Testis (tissue), 2 donors: ENCODE measurements at regions not wholly inside any gene's neighbourhood (a gene's known extent, or its start where the extent isn't known, plus 50 kb on each side); places are given as distances from the start of the nearest gene placed in this dataset.

Experiments used
- DNase-seq: peaks from one replicate; pipeline ENCODE4 v3.0.0-alpha.2; 2019
- H3K27ac ChIP-seq, 2 donors: fragments of 200-600 bp; sonication (generic); one replicate each; pipeline ENCODE4 v1.5.1; 2019
- H3K27me3 ChIP-seq: fragments of 200-600 bp; sonication (generic); one replicate; pipeline ENCODE4 v1.5.1; 2019
- H3K36me3 ChIP-seq: fragments of 200-600 bp; sonication (generic); one replicate; pipeline ENCODE4 v1.5.1; 2017; ENCODE audit warnings: low read depth; ENCODE audit errors: missing control alignments
- H3K4me1 ChIP-seq: fragments of 200-600 bp; sonication (generic); one replicate; pipeline ENCODE4 v1.5.1; 2019
- H3K4me3 ChIP-seq, 2 donors: fragments of 200-600 bp; sonication (generic); one replicate each; pipeline ENCODE4 v1.5.1; 2017 to 2019
- H3K9me3 ChIP-seq: fragments of 200-600 bp; sonication (generic); one replicate; pipeline ENCODE4 v1.5.1; 2017
- CTCF ChIP-seq, 3 experiments: fragments of 450-650 bp in 2 of 3; fragments of 200-600 bp in 1 of 3; sonication (generic) in 1 of 3; IDR thresholded peaks; one replicate each; pipeline ENCODE4 v1.5.1; 2016 to 2019; ENCODE audit warnings: antibody characterized with exemption in 3 of 3, mild to moderate bottlenecking in 2 of 3, moderate library complexity in 1 of 3
- POLR2A ChIP-seq: fragments of 450-650 bp; IDR thresholded peaks from one replicate; pipeline ENCODE4 v1.6.1; 2017; ENCODE audit warnings: antibody characterized with exemption, mild to moderate bottlenecking, moderate library complexity
- WGBS, 2 donors: methylation state at CpG; one replicate each; pipeline ENCODE4 v1.1.5; 2018; 5-methylcytosine and 5-hydroxymethylcytosine counted together
- intact Hi-C: fragments of 100-400 bp; cut with DNase I; formaldehyde crosslinking; loops from one replicate; pipeline ENCODE4 v1.15.1; 2023; ENCODE audit warnings: low total_unique reads

GRCh38 chr1:22264464-22265341, 121.8 kb upstream of the WNT4 start:
- no peak overlapping the region for H3K4me3 ChIP-seq
- no peaks in the 10 kb centered on the region for H3K36me3 ChIP-seq
- DNase-seq = no peak
- H3K4me1 ChIP-seq = no peaks in the 10 kb centered on the region
- H3K27ac ChIP-seq = no peak overlapping the region
- no peaks in the 10 kb centered on the region for H3K9me3 ChIP-seq
- intact Hi-C loops = no loop called here
- 84 to 86% methylated on average over 14 to 15 of the region's 15 CpGs for WGBS, 2 donors
- H3K27me3 ChIP-seq = no peaks in the 10 kb centered on the region
- TF ChIP-seq CTCF (IDR thresholded peaks at IDR 0.05) = no peak
- TF ChIP-seq POLR2A = no peak

- H3K4me1 ChIP-seq = no peaks in the 10 kb centered on the region
- no peaks in the 10 kb centered on the region for H3K36me3 ChIP-seq
- H3K4me3 ChIP-seq = no peak overlapping the region
- no peaks in the 10 kb centered on the region for H3K9me3 ChIP-seq
- no peak overlapping the region for H3K27ac ChIP-seq
- no peaks in the 10 kb centered on the region for H3K27me3 ChIP-seq
- WGBS, 2 donors = 54 to 85% methylated on average over 6 of the region's 6 CpGs
- TF ChIP-seq POLR2A (no peak), CTCF (IDR thresholded peaks at IDR 0.05) (no peak)
- DNase-seq = no peak
- intact Hi-C loops = no loop called here
Observed at GRCh38 chr1:22266141-22266540, 123.2 kb upstream of the WNT4 start.

GRCh38 chr1:22267413-22268175, 124.7 kb upstream of the WNT4 start:
- no peaks in the 10 kb centered on the region for H3K9me3 ChIP-seq
- no peaks in the 10 kb centered on the region for H3K27me3 ChIP-seq
- H3K4me3 ChIP-seq = no peak overlapping the region
- H3K27ac ChIP-seq = no peak overlapping the region
- no peak for DNase-seq
- intact Hi-C loops = no loop called here
- TF ChIP-seq CTCF (IDR thresholded peaks at IDR 0.05) = no peak
- no peak for TF ChIP-seq POLR2A
- 72 to 74% methylated on average over 19 to 22 of the region's 22 CpGs for WGBS, 2 donors
- no peaks in the 10 kb centered on the region for H3K4me1 ChIP-seq
- no peaks in the 10 kb centered on the region for H3K36me3 ChIP-seq

- H3K27ac ChIP-seq = no peak overlapping the region
- H3K4me1 ChIP-seq = no peaks in the 10 kb centered on the region
- intact Hi-C loops = no loop called here
- H3K27me3 ChIP-seq = no peaks in the 10 kb centered on the region
- no peak for TF ChIP-seq CTCF (IDR thresholded peaks at IDR 0.05)
- no peak for TF ChIP-seq POLR2A
- 72 to 87% methylated on average over 11 of the region's 11 CpGs for WGBS, 2 donors
- no peak overlapping the region for H3K4me3 ChIP-seq
- no peaks in the 10 kb centered on the region for H3K9me3 ChIP-seq
- DNase-seq = no peak
- no peaks in the 10 kb centered on the region for H3K36me3 ChIP-seq
Observed at GRCh38 chr1:22268327-22268726, 125.4 kb upstream of the WNT4 start.
